Thoracic aorta (tissue), 2 donors: ENCODE measurements at regions not wholly inside any gene's neighbourhood (a gene's known extent, or its start where the extent isn't known, plus 50 kb on each side); places are given as distances from the start of the nearest gene placed in this dataset.

Experiments used
- ATAC-seq: fragments of 150-250 bp; one replicate; pipeline ENCODE4 v1.8.0; 2017; ENCODE audit warnings: low read depth; ENCODE audit not compliant: insufficient number of reproducible peaks, low FRiP score
- DNase-seq: peaks from one replicate; pipeline ENCODE4 v3.0.0-alpha.2; 2020; ENCODE audit warnings: low spot score
- H3K27ac ChIP-seq, 2 donors: fragments of 200-600 bp; sonication (generic); 1 replicate in 1 of 2; 2 replicates in 1 of 2; pipeline ENCODE4 v1.5.1; 2016; ENCODE audit warnings: mild to moderate bottlenecking in 2 of 2, moderate library complexity in 2 of 2
- H3K27me3 ChIP-seq: fragments of 200-600 bp; sonication (generic); replicated peaks from 2 replicates; pipeline ENCODE4 v1.6.0; 2016; ENCODE audit warnings: mild to moderate bottlenecking; ENCODE audit not compliant: insufficient read depth
- H3K36me3 ChIP-seq: fragments of 200-600 bp; sonication (generic); one replicate; pipeline ENCODE4 v1.5.1; 2016
- H3K4me1 ChIP-seq, 2 donors: fragments of 200-600 bp; sonication (generic); 1 replicate in 1 of 2; 2 replicates in 1 of 2; pipeline versions ENCODE4 v1.5.1 to v1.6.0; 2016; ENCODE audit warnings: low read depth in 2 of 2, mild to moderate bottlenecking in 1 of 2; ENCODE audit not compliant: control insufficient read depth in 1 of 2
- H3K4me3 ChIP-seq: fragments of 200-600 bp; sonication (generic); 2 replicates; pipeline ENCODE4 v1.5.1; 2016; ENCODE audit warnings: mild to moderate bottlenecking
- H3K9me3 ChIP-seq: fragments of 200-600 bp; sonication (generic); 2 replicates; pipeline ENCODE4 v1.5.1; 2016
- TF ChIP-seq, protein P1 (sequence below): fragments of 200-600 bp; sonication (generic); IDR thresholded peaks from one replicate; pipeline ENCODE4 v1.5.1; 2019; ENCODE audit warnings: antibody characterized with exemption

DNA sequence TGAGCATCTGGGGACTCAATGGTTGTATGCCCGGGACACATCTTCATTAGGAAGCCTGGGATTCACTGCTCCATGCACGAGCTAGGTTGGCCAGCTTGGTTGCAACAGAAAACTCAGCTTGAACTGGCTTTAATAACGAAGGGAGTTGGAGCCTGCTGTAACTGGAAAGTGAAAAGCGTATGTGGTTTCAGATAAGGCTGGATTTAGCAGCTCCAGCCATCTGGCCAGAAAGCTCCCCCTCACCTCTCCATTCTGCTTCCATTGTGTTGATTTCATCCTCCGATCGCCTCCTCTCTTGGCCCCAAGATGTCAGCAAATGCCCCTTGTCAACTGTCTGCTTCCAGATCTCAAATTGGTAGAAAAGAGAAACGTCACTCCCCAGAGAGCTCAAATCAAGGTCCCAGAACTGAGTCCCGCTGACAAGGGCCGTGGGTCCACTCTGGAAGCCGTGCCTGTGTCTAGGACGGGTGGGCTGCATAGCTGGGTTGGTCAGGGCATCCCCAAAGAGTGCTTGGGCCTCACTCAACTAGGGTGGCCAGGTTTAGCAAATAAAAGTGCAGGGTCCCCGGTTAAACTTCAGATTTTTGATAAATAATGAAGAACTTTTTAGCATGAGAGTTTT lies 117.0 kb upstream of the PMEPA1 start:
- no peaks in the 10 kb centered on the region for H3K36me3 ChIP-seq
- no peaks in the 10 kb centered on the region for H3K27me3 ChIP-seq
- DNase-seq (no peak), ATAC-seq (no peak)
- peaks cover 0 to 21% of the 10 kb centered on the region in 2 donors for H3K4me1 ChIP-seq
- no peak overlapping the region for H3K4me3 ChIP-seq
- TF ChIP-seq, protein P1, sequence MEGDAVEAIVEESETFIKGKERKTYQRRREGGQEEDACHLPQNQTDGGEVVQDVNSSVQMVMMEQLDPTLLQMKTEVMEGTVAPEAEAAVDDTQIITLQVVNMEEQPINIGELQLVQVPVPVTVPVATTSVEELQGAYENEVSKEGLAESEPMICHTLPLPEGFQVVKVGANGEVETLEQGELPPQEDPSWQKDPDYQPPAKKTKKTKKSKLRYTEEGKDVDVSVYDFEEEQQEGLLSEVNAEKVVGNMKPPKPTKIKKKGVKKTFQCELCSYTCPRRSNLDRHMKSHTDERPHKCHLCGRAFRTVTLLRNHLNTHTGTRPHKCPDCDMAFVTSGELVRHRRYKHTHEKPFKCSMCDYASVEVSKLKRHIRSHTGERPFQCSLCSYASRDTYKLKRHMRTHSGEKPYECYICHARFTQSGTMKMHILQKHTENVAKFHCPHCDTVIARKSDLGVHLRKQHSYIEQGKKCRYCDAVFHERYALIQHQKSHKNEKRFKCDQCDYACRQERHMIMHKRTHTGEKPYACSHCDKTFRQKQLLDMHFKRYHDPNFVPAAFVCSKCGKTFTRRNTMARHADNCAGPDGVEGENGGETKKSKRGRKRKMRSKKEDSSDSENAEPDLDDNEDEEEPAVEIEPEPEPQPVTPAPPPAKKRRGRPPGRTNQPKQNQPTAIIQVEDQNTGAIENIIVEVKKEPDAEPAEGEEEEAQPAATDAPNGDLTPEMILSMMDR: no peak
- no peak overlapping the region for H3K27ac ChIP-seq
- H3K9me3 ChIP-seq: no peaks in the 10 kb centered on the region

DNA sequence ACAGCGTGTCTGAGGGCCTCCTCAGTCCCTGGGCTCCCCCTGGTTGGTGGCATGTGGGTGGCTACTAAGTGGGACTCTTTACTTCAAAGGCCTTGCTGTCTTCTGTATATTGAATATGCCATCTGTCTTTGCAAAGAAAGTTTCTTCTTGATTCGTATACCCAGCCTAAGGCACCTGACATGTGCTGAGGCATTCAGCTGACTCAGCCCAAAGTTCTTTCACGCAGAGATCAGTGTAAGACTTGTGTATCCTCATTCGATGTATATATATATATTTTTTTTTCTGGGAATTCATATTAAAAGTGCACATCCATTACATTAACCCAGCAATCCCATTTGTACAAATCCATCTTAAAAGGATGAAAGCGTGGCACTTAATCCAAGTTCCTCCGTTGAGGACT lies 115.1 kb upstream of the PMEPA1 start:
- H3K27ac ChIP-seq: no peak overlapping the region
- TF ChIP-seq, protein P1: no peak
- peaks cover 0 to 14% of the 10 kb centered on the region in 2 donors for H3K4me1 ChIP-seq
- H3K36me3 ChIP-seq: no peaks in the 10 kb centered on the region
- no peaks in the 10 kb centered on the region for H3K9me3 ChIP-seq
- ATAC-seq (no peak), DNase-seq (no peak)
- H3K27me3 ChIP-seq: no peaks in the 10 kb centered on the region
- H3K4me3 ChIP-seq: no peak overlapping the region

DNA sequence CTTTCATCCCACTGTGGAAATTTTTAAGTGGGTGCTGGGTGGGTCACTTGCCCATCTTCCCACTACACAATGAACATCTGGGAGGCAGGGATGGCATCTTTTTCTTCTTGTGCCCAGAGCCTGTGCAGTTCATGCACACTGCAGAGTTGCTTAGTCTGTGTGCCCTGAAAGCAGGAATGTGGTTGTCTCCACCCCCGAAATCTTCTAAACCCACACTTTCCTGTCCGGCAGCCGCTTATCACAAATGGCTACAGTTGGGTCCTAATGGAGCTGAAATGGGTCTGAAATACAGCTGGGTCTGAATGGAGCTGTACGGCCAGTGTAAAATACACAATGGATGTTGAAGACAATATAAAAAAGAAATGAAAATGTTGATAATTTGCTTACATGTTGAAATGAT lies 112.1 kb upstream of the PMEPA1 start:
- Histone ChIP-seq H3K9me3 (no peaks in the 10 kb centered on the region), H3K36me3 (no peaks in the 10 kb centered on the region), H3K27me3 (no peaks in the 10 kb centered on the region), H3K27ac (no peak overlapping the region), H3K4me3 (no peak overlapping the region), H3K4me1 (peaks cover 0 to 14% of the 10 kb centered on the region in 2 donors)
- DNase-seq (no peak), ATAC-seq (no peak)
- TF ChIP-seq, protein P1: no peak

DNA sequence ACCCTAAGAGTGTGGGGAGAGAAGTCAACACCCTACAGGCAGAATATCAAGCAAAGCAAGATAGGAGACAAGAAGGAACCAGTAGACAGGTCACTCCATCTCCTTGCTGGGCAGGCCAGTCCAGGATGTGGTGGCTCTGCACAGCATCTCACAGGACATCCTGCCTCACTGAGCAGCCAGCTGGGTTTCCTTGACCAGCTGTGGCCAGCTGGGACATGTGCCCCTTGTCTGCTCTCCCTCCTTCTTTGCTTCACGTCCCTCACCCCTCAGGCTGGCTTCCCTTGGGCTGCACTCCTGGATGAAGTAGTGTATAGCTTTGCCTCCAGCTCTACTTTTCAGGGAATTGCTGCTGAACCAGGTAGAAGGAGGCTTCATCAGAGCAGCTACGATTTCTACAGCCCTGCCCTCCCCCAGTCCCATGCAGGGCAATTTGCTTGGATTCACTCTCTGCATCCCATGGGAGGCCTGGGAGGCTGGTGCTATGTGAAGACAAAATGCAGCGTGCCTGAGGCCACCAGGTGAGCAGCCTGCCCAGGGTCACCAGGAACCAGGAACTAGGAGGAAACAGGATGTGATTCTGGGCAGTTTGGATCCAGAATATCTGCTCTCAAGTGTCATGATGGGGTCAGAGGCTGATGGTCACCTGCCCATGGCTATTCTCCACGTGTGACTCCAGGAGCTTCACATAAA lies 110.0 kb upstream of the PMEPA1 start:
- Histone ChIP-seq H3K4me3 (no peak overlapping the region), H3K4me1 (peaks cover 0 to 9% of the 10 kb centered on the region in 2 donors), H3K9me3 (no peaks in the 10 kb centered on the region), H3K27me3 (no peaks in the 10 kb centered on the region), H3K27ac (no peak overlapping the region), H3K36me3 (no peaks in the 10 kb centered on the region)
- ATAC-seq (no peak), DNase-seq (no peak)
- TF ChIP-seq, protein P1: no peak

DNA sequence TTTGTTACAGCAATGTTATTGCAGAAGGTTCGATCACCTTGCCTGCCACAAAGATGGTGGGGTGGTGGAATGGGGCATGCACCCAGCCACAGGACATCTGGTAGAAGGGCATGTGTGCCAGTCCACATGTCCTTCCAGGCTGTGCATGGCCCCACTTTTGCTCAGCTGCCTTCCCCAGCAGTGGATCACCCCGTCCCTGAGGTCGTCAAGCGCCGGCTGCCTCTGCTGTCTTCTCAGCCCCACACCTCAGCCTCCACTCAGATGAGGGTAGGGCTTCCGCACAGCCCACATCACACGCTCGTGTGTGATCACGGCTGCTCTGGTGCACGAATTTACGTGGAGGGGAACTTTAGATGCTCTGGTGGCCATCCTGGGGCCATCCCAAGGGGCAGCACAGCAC lies 109.5 kb upstream of the PMEPA1 start:
- H3K27me3 ChIP-seq: no peaks in the 10 kb centered on the region
- peaks cover 0 to 9% of the 10 kb centered on the region in 2 donors for H3K4me1 ChIP-seq
- DNase-seq (no peak), ATAC-seq (no peak)
- H3K9me3 ChIP-seq: no peaks in the 10 kb centered on the region
- H3K4me3 ChIP-seq: no peak overlapping the region
- no peak overlapping the region for H3K27ac ChIP-seq
- H3K36me3 ChIP-seq: no peaks in the 10 kb centered on the region
- TF ChIP-seq, protein P1: no peak
